ENCODE measurements at regions not wholly inside any gene's neighbourhood (a gene's known extent, or its start where the extent isn't known, plus 50 kb on each side); places are given as distances from the start of the nearest gene placed in this dataset.

DNA sequence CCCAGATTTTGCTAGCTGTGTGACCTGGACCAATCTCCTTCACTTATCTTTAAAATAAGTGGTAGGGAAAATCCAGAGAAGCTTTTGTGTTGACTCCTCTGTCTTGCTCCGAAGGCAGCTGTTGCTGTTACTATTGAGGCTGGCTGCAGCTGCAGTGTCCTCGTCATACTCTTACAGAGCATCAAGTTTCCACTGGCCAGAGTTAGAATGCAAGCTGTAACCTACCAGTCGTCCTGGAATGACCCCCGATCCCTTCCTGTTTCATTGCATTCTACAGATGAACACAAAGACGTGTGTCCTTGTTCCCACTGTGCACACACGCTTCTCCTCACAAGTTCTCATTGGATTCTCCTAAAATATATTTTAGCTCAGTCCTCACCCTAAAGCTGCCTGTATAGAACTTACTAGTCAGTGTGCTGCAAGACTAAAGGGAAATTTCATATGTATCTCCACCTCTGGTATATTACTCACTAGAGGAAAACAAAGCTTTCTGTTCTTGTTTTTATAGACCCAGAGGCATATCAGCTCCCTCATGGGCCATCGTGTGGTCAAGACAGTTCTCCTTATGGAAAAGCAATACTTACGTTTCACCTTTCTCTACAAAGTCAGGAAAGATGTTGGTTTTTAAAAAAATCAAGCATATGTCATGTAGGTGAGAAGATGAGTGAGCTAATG, 589.8 kb downstream of the LMO7 start:
- H3K9ac ChIP-seq (ENCODE audit: low read depth, low read length): no peak overlapping the region
- H3K4me1 ChIP-seq (ENCODE audit: control insufficient read depth, insufficient read depth, low read length): no peaks in the 10 kb centered on the region
- H3K9me3 ChIP-seq (ENCODE audit: control insufficient read depth, insufficient read depth, low read length): no peaks in the 10 kb centered on the region
- H3K27ac ChIP-seq (ENCODE audit: low read depth, low read length): no peak overlapping the region
- H3K4me3 ChIP-seq (ENCODE audit: low read depth, low read length): no peak overlapping the region
- H3K27me3 ChIP-seq (ENCODE audit: control insufficient read depth, insufficient read depth, low read length): no peaks in the 10 kb centered on the region
- H3K36me3 ChIP-seq (ENCODE audit: control insufficient read depth, insufficient read depth, low read length): no peaks in the 10 kb centered on the region

DNA sequence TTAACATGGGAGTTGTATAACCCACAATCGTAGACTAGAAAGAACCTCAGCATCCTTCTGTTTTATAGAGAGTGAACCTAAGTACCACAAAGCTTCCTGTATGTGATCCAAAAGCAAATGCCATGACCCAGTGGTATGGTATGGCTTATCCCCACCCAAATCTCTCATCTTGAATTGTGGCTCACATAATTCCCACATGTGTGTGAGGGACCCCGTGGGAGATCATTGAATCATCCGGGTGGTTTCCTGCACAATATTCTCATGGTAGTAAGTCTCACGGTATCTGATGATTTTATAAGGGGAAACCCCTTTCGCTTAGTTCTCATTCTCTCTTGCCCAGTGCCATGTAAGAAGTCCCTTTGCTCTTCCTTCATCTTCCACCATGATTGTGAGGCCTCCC, 587.9 kb downstream of the LMO7 start:
- Histone ChIP-seq H3K27me3 (ENCODE audit: control insufficient read depth, insufficient read depth, low read length) (no peaks in the 10 kb centered on the region), H3K36me3 (ENCODE audit: control insufficient read depth, insufficient read depth, low read length) (no peaks in the 10 kb centered on the region), H3K4me3 (ENCODE audit: low read depth, low read length) (no peak overlapping the region), H3K4me1 (ENCODE audit: control insufficient read depth, insufficient read depth, low read length) (no peaks in the 10 kb centered on the region), H3K9me3 (ENCODE audit: control insufficient read depth, insufficient read depth, low read length) (no peaks in the 10 kb centered on the region), H3K9ac (ENCODE audit: low read depth, low read length) (no peak overlapping the region), H3K27ac (ENCODE audit: low read depth, low read length) (no peak overlapping the region)

DNA sequence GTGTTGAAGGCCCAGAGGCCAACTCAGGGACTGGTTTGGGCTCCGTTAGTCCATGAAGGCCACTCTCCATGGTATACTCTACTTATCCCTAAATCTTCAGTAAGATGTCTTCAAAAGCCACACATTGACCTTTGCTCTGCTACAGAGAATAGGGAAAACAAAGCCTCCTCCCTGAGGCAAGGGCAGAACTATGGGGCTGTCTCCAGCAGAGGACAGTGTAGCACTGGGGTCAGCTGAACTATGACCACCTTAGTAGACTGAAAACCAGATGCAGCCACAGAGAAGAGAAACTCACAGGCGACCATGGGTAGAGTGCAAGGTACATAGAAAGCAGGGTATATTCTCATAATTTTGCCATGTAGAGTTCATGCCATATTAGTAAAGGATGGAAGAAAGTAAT, 587.4 kb downstream of the LMO7 start:
- H3K4me1 ChIP-seq (ENCODE audit: control insufficient read depth, insufficient read depth, low read length): no peaks in the 10 kb centered on the region
- no peak overlapping the region for H3K9ac ChIP-seq (ENCODE audit: low read depth, low read length)
- no peak overlapping the region for H3K27ac ChIP-seq (ENCODE audit: low read depth, low read length)
- no peaks in the 10 kb centered on the region for H3K36me3 ChIP-seq (ENCODE audit: control insufficient read depth, insufficient read depth, low read length)
- no peak overlapping the region for H3K4me3 ChIP-seq (ENCODE audit: low read depth, low read length)
- H3K9me3 ChIP-seq (ENCODE audit: control insufficient read depth, insufficient read depth, low read length): no peaks in the 10 kb centered on the region
- H3K27me3 ChIP-seq (ENCODE audit: control insufficient read depth, insufficient read depth, low read length): no peaks in the 10 kb centered on the region

DNA sequence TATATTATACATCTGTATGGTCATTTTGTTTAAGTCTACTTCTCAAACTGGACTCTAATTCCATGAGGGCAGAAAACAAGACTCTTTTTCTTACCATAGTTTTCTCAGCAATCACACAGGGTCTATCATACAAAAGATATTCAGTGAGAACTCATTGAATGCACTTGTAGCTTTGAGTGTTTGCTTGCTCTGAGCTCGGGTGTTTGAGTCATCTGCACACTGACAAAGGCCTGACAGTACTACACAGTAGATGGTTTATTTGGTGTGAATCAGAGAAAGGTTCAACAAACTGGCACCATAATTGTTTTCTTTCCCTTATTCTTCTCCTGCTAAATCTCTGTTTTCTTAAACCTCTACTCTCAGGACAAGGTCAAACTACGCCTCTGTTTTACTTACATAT, 586.4 kb downstream of the LMO7 start:
- H3K27ac ChIP-seq (ENCODE audit: low read depth, low read length): no peak overlapping the region
- no peak overlapping the region for H3K9ac ChIP-seq (ENCODE audit: low read depth, low read length)
- H3K4me1 ChIP-seq (ENCODE audit: control insufficient read depth, insufficient read depth, low read length): no peaks in the 10 kb centered on the region
- H3K9me3 ChIP-seq (ENCODE audit: control insufficient read depth, insufficient read depth, low read length): no peaks in the 10 kb centered on the region
- H3K27me3 ChIP-seq (ENCODE audit: control insufficient read depth, insufficient read depth, low read length): no peaks in the 10 kb centered on the region
- no peak overlapping the region for H3K4me3 ChIP-seq (ENCODE audit: low read depth, low read length)
- H3K36me3 ChIP-seq (ENCODE audit: control insufficient read depth, insufficient read depth, low read length): no peaks in the 10 kb centered on the region

DNA sequence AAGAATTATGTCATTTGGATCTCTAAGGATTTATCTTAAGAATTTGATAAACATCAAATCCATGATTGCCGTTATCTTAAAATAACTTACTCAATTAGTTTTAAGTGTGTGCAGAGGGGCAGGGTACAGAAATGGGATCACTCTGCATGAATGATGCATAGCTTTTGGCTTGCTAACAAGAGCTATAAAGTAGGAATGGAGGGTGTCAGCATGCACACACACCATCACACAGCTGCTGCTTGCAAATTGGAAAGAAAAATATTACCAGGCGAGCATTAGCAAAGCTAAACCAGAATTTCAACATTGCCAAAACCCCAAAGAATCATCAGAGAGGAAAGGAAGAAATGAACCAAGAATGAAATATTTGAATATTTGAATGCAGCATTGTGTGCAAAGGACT, 580.6 kb downstream of the LMO7 start:
- Histone ChIP-seq H3K27me3 (ENCODE audit: control insufficient read depth, insufficient read depth, low read length) (no peaks in the 10 kb centered on the region), H3K9ac (ENCODE audit: low read depth, low read length) (no peak overlapping the region), H3K9me3 (ENCODE audit: control insufficient read depth, insufficient read depth, low read length) (peaks cover under 1% of the 10 kb centered on the region; the same call in 1 of the 2 replicates), H3K4me3 (ENCODE audit: low read depth, low read length) (no peak overlapping the region), H3K27ac (ENCODE audit: low read depth, low read length) (no peak overlapping the region), H3K36me3 (ENCODE audit: control insufficient read depth, insufficient read depth, low read length) (no peaks in the 10 kb centered on the region), H3K4me1 (ENCODE audit: control insufficient read depth, insufficient read depth, low read length) (no peaks in the 10 kb centered on the region)

DNA sequence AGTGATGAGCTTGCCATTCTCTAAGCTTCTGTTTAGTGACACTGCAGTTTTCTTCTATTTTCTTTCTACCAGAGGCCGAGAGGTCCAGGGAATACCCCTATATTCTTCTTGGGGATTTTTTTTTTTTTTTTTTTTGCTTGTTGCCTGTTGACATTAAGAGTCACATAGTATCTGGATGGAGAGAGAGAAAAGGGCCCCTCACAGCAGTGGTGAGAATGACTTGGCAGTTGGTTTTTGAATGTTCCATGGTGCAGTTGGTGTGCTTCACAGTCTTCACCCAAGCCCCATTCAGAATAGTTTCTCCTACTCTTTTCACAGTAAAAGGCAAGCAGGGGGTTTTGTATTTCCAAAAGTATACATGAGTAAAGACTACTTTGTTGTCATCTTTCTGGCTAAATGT, 577.9 kb downstream of the LMO7 start:
- Histone ChIP-seq H3K36me3 (ENCODE audit: control insufficient read depth, insufficient read depth, low read length) (no peaks in the 10 kb centered on the region), H3K4me3 (ENCODE audit: low read depth, low read length) (no peak overlapping the region), H3K27ac (ENCODE audit: low read depth, low read length) (no peak overlapping the region), H3K27me3 (ENCODE audit: control insufficient read depth, insufficient read depth, low read length) (no peaks in the 10 kb centered on the region), H3K4me1 (ENCODE audit: control insufficient read depth, insufficient read depth, low read length) (no peaks in the 10 kb centered on the region), H3K9ac (ENCODE audit: low read depth, low read length) (no peak overlapping the region), H3K9me3 (ENCODE audit: control insufficient read depth, insufficient read depth, low read length) (peaks cover 2% of the 10 kb centered on the region; the same call in 1 of the 2 replicates)

DNA sequence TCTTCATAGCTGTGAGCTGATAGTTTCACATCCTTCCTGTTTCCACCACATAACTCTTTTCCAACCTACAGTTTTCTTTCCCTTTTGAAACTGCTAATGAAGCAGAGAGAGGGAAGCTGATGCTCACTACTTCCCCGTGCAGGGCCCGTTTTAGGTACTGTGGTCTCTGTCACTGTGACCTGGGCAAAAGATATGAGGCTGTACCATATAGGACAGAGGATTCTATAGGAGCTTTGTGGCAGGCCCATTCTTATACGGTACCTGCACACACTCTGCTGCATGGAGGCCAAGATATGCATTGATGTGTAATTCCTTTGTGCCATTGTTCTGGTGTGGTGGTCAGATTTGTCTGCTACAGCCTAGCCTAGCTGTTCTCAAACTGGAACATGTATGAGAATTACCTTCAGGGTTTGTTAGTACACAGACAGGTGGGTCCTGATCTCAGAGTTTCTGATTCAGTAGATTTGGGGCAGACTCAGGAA, 577.3 kb downstream of the LMO7 start:
- Histone ChIP-seq H3K9me3 (ENCODE audit: control insufficient read depth, insufficient read depth, low read length) (peaks cover 2% of the 10 kb centered on the region; the same call in 1 of the 2 replicates), H3K9ac (ENCODE audit: low read depth, low read length) (no peak overlapping the region), H3K4me1 (ENCODE audit: control insufficient read depth, insufficient read depth, low read length) (no peaks in the 10 kb centered on the region), H3K36me3 (ENCODE audit: control insufficient read depth, insufficient read depth, low read length) (no peaks in the 10 kb centered on the region), H3K27me3 (ENCODE audit: control insufficient read depth, insufficient read depth, low read length) (no peaks in the 10 kb centered on the region), H3K27ac (ENCODE audit: low read depth, low read length) (no peak overlapping the region), H3K4me3 (ENCODE audit: low read depth, low read length) (no peak overlapping the region)

DNA sequence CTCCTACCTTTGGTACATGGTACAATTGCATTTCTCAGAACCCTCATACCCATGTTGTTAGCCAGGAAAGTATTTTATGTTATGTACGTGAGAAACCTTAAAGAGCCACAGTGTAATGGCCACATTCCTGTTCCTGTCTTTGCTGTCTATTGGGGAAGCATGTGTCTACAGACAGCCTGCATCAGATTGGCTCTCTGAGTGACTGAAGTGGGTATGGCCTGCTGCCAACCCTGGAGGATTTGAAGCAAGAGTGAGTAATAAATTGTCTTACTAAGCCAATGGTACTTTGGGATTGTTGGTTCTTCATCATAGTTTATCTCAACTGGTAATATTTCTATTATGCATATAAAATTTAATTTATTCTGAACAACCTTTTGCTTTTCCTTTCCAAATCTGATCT, 574.1 kb downstream of the LMO7 start:
- Histone ChIP-seq H3K4me3 (ENCODE audit: low read depth, low read length) (no peak overlapping the region), H3K9me3 (ENCODE audit: control insufficient read depth, insufficient read depth, low read length) (peaks cover 2% of the 10 kb centered on the region; the same call in 1 of the 2 replicates), H3K9ac (ENCODE audit: low read depth, low read length) (no peak overlapping the region), H3K4me1 (ENCODE audit: control insufficient read depth, insufficient read depth, low read length) (no peaks in the 10 kb centered on the region), H3K27me3 (ENCODE audit: control insufficient read depth, insufficient read depth, low read length) (no peaks in the 10 kb centered on the region), H3K27ac (ENCODE audit: low read depth, low read length) (no peak overlapping the region), H3K36me3 (ENCODE audit: control insufficient read depth, insufficient read depth, low read length) (no peaks in the 10 kb centered on the region)

DNA sequence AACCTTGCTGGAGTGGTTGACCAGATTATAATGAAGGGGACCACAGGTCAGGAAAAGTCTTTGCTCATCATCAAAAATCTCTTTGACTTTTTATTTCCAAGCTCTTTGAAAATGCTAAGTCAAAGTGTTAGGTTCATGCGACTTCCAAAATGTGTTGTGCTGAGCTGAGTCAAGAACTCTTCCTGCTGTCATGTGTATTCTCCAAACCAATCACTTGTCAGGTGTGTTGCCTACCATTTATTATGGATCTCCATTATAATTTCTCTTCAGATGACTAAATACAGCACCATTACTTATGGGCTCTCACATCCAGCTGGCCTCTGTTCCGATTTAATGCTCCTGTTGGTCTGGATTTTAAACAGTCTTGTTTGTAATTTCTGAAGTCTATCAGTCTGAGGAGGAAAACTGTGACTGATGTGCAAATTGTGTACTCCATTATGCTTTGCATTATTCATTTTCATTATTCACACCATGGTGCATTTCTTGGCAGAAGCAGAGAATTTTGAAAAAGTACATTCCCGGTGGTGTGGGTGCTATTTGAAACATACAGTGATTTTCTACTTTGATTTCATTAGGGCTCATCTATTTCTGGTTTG, 562.5 kb downstream of the LMO7 start:
- Histone ChIP-seq H3K4me3 (ENCODE audit: low read depth, low read length) (no peak overlapping the region), H3K4me1 (ENCODE audit: control insufficient read depth, insufficient read depth, low read length) (no peaks in the 10 kb centered on the region), H3K27ac (ENCODE audit: low read depth, low read length) (no peak overlapping the region), H3K36me3 (ENCODE audit: control insufficient read depth, insufficient read depth, low read length) (no peaks in the 10 kb centered on the region), H3K9me3 (ENCODE audit: control insufficient read depth, insufficient read depth, low read length) (no peaks in the 10 kb centered on the region), H3K27me3 (ENCODE audit: control insufficient read depth, insufficient read depth, low read length) (no peaks in the 10 kb centered on the region), H3K9ac (ENCODE audit: low read depth, low read length) (no peak overlapping the region)

DNA sequence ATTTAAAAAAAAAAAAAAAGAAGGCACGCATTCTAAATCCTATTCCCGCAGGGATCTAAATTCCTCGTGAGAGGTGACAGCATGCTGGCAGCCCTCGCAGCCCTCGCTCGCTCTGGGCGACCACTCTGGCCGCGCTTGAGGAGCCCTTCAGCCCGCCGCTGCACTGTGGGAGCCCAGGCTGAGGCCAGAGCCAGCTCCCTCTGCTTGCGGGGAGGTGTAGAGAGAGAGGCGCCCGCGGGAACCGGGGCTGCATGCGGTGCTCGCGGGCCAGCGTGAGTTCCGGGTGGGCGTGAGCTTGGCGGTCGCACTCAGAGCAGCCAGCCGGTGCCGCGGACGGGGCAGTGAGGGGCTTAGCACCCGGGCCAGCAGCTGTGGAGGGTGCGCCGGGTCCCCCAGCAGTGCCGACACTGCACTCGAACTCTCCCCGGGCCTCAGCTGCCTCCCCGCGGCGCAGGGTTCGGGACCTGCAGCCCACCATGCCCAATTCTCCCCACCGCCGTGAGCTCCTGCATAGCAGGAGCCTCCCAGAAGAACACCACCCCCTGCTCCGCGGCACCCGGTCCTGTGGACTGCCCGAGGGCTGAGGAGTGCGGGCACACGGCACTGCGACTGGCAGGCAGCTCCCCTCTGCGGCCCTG, 553.9 kb downstream of the LMO7 start:
- Histone ChIP-seq H3K9ac (ENCODE audit: low read depth, low read length) (no peak overlapping the region), H3K4me1 (ENCODE audit: control insufficient read depth, insufficient read depth, low read length) (no peaks in the 10 kb centered on the region), H3K9me3 (ENCODE audit: control insufficient read depth, insufficient read depth, low read length) (no peaks in the 10 kb centered on the region), H3K27me3 (ENCODE audit: control insufficient read depth, insufficient read depth, low read length) (no peaks in the 10 kb centered on the region), H3K27ac (ENCODE audit: low read depth, low read length) (no peak overlapping the region), H3K4me3 (ENCODE audit: low read depth, low read length) (no peak overlapping the region), H3K36me3 (ENCODE audit: control insufficient read depth, insufficient read depth, low read length) (no peaks in the 10 kb centered on the region)

DNA sequence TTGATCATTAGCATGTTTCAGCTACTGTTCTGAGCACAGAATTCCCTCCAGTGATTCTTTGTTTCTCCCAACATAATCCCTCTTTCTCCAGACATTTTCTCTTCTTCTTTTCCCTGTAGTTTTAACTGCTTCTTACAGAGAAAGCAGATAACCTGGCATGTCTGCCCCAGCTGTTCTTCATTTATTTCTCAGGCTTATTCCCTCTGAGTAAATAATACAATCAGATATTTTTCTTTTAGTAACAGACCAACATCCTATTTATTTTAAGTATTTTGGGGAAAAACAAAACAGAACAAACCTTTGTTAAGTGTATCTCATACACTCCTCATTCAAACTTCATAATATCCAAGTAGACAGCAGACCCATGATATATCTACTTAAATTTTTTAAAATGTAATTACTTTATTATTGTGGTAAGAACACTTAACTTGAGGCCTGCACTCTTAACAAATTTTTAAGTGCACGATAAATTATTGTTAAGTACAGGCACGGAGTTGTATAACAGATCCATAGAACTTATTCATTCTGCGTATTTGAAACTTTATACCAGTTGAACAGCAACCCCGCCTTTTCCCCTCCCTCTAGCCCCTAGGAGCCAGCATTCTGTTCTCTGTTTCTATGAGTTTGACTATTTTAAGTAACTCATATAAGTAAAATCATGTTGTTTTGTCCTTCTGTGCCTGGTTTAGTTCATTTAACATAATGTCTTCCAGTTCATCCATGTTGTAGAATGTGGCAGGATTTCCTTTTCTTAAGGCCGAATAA, 540.0 kb downstream of the LMO7 start:
- H3K9me3 ChIP-seq (ENCODE audit: control insufficient read depth, insufficient read depth, low read length): no peaks in the 10 kb centered on the region
- H3K9ac ChIP-seq (ENCODE audit: low read depth, low read length): no peak overlapping the region
- H3K27ac ChIP-seq (ENCODE audit: low read depth, low read length): no peak overlapping the region
- no peak overlapping the region for H3K4me3 ChIP-seq (ENCODE audit: low read depth, low read length)
- no peaks in the 10 kb centered on the region for H3K36me3 ChIP-seq (ENCODE audit: control insufficient read depth, insufficient read depth, low read length)
- H3K27me3 ChIP-seq (ENCODE audit: control insufficient read depth, insufficient read depth, low read length): no peaks in the 10 kb centered on the region
- no peaks in the 10 kb centered on the region for H3K4me1 ChIP-seq (ENCODE audit: control insufficient read depth, insufficient read depth, low read length)
